ENCODE measurements at regions not wholly inside any gene's neighbourhood (a gene's known extent, or its start where the extent isn't known, plus 50 kb on each side); places are given as distances from the start of the nearest gene placed in this dataset.
A peak's percentile ranks its signal among the peaks of the same experiment; 100 is the strongest.

DNA sequence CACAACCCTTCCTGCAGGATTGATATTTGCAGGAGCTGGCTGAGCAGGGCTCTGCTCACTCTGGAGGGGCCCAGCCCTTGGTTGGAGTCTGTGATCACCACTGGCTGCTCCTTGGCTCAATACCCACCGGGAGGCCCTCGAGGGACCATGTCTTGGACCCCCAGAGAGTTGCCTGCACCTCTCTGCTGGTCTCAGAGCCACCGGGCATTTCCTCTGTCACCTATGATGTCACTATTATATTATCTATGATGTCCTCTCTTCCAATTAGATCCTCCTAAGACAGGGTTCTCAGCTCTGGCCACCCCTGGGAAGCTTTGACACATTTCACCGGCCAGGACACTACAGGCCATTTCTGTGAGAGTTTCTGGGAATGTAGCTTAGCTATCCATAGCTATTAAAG is 113.1 kb downstream of the PDCL3 start:
- H3K36me3 Mint-ChIP-seq, result no peaks in the 10 kb centered on the region
- H3K27ac Mint-ChIP-seq, result no peak overlapping the region
- ATAC-seq, result no peak
- no peak for DNase-seq (ENCODE audit: low spot score in 2 of 2)
- no peaks in the 10 kb centered on the region for H3K9me3 Mint-ChIP-seq

DNA sequence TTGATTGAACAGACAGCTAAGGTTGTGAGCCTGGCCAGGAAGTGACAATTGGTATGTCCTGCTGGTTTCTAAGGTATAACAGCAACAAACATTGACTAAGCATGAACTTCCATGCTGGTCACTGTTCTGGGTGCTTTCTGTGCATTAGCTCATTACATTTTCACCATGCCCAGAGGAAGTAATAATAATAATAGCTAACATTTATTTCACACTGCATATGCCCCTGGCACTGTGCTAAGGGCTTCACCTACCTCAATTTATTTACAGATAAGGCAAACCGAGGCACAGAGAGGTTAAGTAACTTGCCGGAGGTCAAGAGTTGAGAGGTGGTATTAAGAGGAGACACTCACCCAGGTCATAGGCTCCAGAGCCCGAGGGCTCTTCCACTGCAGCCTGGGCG is 113.6 kb downstream of the PDCL3 start:
- ATAC-seq, result no peak

DNA sequence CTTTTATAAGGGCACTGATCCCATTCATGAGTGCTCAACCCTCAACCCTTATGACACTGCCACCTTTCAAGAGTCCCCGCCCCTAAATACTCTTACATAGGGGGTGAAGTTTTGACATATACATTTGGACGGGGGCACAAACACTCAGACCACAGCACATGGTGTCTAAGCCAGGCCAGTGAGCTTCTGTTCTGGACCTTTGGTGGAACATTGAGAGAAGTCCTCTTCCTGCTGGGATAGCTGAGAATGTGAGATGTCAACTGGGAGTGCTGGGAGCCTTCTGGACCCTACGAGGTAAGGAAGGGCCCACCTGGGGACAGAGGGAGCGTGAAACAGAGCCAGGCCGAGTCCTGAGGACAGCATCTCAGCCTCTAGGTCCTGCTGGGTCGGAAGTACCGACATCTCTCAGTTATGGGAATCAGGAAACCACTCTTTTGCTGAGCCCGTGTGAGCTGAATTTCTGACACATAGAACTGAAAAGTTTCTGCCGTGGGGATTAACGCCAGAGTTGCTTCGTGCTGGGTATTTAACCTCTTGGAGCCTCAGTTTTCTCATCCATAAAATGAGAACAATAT is 114.9 kb downstream of the PDCL3 start:
- ATAC-seq (no peak), DNase-seq (ENCODE audit: low spot score in 2 of 2) (no peak)
- Mint-ChIP-seq H3K36me3 (peaks cover under 1 to 2% of the 10 kb centered on the region in 2 donors), H3K9me3 (no peaks in the 10 kb centered on the region), H3K27ac (no peak overlapping the region)

More for the DNA sequence above, 113.6 kb downstream of the PDCL3 start:
- Mint-ChIP-seq H3K36me3 (no peaks in the 10 kb centered on the region), H3K9me3 (no peaks in the 10 kb centered on the region), H3K27ac (no peak overlapping the region)
- no peak for DNase-seq (ENCODE audit: low spot score in 2 of 2)

DNA sequence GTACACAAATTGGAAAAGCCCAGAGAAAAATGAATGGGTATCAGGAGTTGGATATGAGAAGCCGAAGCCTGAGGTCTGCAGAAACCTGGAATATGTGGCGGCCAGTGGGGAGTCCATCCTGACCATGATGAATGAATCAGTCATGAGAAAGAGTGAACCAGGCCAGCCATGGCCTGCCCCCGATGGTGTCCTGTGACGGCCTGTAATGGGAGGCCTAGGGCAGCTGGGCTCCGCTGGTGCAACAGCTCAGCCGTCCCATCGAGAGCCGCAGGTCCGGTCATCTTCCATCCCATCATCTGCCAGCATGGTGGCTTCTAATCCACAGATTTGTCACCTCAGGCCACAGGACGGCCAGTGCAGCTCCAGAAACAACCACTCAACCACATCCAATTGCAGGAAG is 116.4 kb downstream of the PDCL3 start:
- peaks cover 8 to 13% of the 10 kb centered on the region in 2 donors for H3K36me3 Mint-ChIP-seq
- H3K9me3 Mint-ChIP-seq, result peaks cover 9 to 15% of the 10 kb centered on the region in 2 donors
- DNase-seq (ENCODE audit: low spot score in 2 of 2), result no peak
- H3K27ac Mint-ChIP-seq, result no peak overlapping the region
- ATAC-seq, result no peak

DNA sequence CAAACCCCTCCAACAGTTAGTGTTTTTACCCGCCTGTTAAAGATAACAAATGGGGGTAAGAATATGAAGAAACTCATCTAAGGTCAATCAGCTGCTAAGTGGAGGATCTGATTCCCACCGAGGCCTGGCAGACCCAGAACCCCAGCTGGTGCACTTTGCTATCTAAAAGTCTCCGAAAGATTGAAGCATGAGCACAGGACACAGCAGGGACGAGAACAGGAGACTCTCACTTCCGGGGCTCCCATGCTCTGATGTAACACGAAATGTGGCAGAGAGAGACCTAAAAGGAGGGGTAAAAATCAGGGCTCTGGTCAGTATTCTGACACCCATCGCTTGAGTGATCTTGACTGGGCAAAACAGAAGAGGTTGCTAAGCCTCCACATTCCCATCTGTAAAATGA is 119.7 kb downstream of the PDCL3 start:
- DNase-seq (ENCODE audit: low spot score in 2 of 2) (no peak), ATAC-seq (no peak)
- Mint-ChIP-seq H3K9me3 (peaks cover 9 to 23% of the 10 kb centered on the region in 2 donors), H3K27ac (no peak overlapping the region), H3K36me3 (peaks cover 8 to 13% of the 10 kb centered on the region in 2 donors)

DNA sequence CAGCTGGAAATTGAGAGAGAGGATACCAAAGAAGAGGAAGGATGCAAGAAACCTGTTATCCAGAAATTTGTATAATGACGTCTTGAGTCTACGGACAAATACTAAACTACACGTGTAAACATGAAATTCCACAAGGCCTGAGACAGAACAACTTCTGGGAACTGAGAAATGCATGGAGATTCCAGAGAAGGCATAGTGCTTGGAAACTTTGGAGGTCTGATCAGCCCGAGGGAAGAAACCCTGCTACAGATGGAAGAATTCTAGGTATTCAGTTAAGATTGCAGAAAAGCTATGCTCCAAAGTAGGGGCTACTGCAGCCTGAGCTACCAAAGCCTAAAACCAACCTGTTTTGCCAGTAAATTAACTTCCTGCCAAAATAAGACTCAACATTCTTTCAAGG is 120.4 kb downstream of the PDCL3 start:
- DNase-seq (ENCODE audit: low spot score in 2 of 2) (no peak), ATAC-seq (no peak)
- H3K9me3 Mint-ChIP-seq, result peaks cover 9 to 23% of the 10 kb centered on the region in 2 donors
- peaks cover 8 to 13% of the 10 kb centered on the region in 2 donors for H3K36me3 Mint-ChIP-seq
- no peak overlapping the region for H3K27ac Mint-ChIP-seq

DNA sequence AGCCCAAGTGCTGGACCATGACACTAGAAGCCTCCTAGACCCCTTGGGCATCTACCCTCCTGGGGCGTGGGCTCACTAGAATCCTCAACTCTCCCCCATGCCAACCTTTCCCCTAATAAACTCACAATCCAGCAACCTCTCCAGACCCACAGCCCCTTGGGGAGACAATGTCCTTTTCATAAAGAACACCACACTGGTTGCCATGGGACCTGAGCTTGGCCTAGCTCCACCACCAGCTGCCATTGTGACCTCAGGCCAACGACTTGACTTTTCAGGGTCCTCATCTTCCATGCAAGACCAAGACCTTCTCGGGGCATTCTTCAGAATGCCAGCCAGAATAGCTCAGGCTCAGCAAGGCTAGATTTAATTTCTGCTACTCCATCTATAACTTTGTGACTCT is 128.1 kb upstream of the NPAS2 start:
- Mint-ChIP-seq H3K36me3 (peaks cover 5 to 7% of the 10 kb centered on the region in 2 donors), H3K27ac (no peak overlapping the region), H3K9me3 (peaks cover 9 to 16% of the 10 kb centered on the region in 2 donors)
- DNase-seq (ENCODE audit: low spot score in 2 of 2) (no peak), ATAC-seq (no peak)

DNA sequence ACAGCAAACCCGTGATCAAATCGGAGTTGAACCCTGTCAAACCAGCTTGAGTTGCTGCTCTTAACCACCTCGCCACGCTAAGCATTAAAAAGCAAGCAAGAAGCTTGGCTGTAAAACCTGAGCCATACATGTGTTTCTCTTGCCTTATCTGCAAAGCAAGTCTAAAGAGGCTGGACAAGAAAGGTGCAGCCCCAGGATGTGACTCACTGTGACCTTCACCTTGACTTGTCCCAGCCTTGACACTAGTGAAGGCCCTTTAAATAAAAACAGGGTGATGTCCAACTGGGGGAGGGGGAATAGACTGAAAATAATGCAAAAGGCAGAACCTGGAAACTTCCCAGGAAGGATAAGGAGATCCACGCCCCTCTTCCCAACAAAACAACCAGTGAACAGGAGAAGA is 127.6 kb upstream of the NPAS2 start:
- DNase-seq (ENCODE audit: low spot score in 2 of 2) (no peak), ATAC-seq (peak in 1 of 2 donors; percentile 69)
- peaks cover 10 to 20% of the 10 kb centered on the region in 2 donors for H3K9me3 Mint-ChIP-seq
- H3K36me3 Mint-ChIP-seq, result peaks cover 8 to 12% of the 10 kb centered on the region in 2 donors
- no peak overlapping the region for H3K27ac Mint-ChIP-seq

DNA sequence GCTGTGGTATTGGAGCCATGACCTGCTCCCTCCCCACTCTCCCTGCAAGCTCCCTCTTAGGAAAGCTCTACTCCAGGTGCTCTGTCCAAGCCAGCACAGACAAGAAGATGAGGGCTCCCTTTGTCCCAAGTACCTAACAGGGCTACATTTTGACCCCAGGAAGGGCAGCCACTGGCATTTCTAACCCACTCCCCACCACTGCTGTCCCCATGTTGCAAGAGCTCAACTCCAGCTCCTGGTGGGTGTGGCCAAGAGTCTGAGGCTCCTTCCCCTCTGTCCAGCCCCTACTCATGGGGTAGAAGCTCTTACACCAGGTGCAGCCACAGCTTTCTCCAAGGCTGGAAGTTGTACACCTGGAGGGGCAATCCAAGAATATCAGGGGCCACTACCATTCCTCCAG is 127.0 kb upstream of the NPAS2 start:
- DNase-seq (ENCODE audit: low spot score in 2 of 2), result no peak
- no peak for ATAC-seq
- Mint-ChIP-seq H3K27ac (no peak overlapping the region), H3K9me3 (peaks cover 10 to 21% of the 10 kb centered on the region in 2 donors), H3K36me3 (peaks cover 8 to 14% of the 10 kb centered on the region in 2 donors)

DNA sequence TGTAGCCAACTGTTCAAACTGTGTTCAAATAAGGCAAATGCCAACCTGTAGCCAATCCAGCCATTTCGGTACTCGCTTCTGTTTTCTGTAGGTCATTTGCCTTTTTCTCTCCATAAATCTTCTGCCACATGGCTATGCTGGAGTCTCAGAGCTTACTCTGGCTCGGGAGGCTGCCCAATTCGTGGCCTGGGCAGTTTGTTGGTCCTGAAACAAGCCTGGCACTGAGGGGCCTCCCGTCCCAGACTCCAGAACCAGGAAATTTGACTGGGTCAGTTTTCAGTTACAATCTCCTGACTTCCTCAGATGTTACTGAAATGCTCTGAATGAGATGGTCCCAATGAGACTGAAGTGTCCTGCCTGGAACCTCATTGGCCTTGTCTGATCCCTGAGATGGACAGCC is 120.8 kb upstream of the NPAS2 start:
- Mint-ChIP-seq H3K9me3 (peaks cover 29 to 31% of the 10 kb centered on the region in 2 donors), H3K36me3 (peaks cover 8 to 21% of the 10 kb centered on the region in 2 donors), H3K27ac (no peak overlapping the region)
- DNase-seq (ENCODE audit: low spot score in 2 of 2) (no peak), ATAC-seq (no peak)

DNA sequence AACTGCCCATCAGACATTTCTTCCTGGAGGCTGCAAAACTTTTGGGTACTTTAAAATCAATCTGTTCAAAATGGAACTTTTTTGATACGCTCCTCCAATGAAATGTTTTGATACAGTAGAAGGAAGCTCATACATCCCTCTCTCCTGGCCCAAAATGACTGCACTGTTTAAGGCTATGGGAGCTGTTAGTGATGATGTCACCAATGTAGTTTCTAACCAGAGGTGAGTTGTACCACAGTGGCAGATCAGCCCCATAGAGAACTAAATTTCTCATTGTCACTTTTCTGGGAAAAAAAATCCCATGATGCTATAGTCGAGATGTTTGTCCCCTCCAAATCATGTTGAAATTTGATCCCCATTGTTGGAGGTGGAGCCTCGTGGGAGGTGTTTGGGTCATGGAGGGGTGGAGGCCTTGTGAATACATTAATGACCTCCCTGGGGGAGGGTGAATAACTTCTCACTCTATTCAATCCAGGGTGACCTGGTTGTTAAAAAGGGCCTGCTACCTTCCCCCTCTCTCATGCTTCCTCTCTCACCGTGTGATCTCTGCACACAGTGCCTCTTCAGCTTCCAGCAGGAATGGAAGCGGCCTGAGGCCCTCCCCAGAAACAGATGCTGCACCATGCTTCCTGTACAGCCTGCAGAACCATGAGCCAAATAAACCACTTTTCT is 117.4 kb upstream of the NPAS2 start:
- DNase-seq (ENCODE audit: low spot score in 2 of 2) (no peak), ATAC-seq (no peak)
- peaks cover 0 to 8% of the 10 kb centered on the region in 2 donors for H3K36me3 Mint-ChIP-seq
- no peak overlapping the region for H3K27ac Mint-ChIP-seq
- peaks cover 13 to 19% of the 10 kb centered on the region in 2 donors for H3K9me3 Mint-ChIP-seq

DNA sequence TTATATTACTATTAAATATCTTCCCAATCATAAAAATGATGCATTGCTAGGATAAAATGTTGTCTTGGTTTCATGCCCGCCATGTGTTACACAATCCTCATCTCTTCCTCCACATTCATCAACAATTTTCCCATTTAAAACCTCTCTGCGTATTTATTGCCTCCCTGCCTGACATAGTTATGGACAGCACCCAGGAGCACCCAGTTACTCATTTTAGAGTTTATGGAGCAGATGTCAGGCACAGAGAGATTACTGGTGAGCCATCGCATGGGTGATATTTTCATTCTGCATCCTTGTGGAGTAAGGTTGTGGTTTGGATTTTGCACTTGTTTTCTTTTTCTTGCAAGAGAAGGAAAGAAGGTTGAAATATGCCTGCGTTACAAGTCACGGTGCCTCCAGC is 116.7 kb upstream of the NPAS2 start:
- peak overlapping the region in 1 of 2 donors; percentile 21 for H3K27ac Mint-ChIP-seq
- DNase-seq (ENCODE audit: low spot score in 2 of 2) (no peak), ATAC-seq (peak in 1 of 2 donors; percentile 24)
- H3K36me3 Mint-ChIP-seq, result peaks cover 0 to 8% of the 10 kb centered on the region in 2 donors
- peaks cover 13 to 18% of the 10 kb centered on the region in 2 donors for H3K9me3 Mint-ChIP-seq

DNA sequence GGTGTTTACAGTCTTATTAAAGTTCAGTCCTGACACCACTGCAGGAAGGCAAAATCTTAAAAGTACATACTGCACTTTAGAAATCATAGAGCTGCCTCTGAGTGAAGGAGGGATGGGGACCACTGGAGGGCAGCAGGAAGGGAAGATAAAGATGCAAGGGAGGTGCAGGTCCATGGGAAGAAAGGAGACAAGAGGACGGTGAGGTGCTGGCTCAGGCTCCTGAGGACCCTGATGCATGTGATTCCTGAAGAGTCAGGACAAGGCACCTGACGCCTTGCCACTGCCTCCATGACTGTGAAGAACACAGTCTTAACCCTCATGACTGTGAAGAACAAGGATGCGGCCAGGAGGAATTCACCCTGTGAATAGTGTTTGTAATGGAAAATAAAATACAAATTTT is 116.2 kb upstream of the NPAS2 start:
- Mint-ChIP-seq H3K27ac (peak overlapping the region in 1 of 2 donors; percentile 21), H3K9me3 (peaks cover 13 to 14% of the 10 kb centered on the region in 2 donors), H3K36me3 (peaks cover 0 to 8% of the 10 kb centered on the region in 2 donors)
- no peak for ATAC-seq
- no peak for DNase-seq (ENCODE audit: low spot score in 2 of 2)

DNA sequence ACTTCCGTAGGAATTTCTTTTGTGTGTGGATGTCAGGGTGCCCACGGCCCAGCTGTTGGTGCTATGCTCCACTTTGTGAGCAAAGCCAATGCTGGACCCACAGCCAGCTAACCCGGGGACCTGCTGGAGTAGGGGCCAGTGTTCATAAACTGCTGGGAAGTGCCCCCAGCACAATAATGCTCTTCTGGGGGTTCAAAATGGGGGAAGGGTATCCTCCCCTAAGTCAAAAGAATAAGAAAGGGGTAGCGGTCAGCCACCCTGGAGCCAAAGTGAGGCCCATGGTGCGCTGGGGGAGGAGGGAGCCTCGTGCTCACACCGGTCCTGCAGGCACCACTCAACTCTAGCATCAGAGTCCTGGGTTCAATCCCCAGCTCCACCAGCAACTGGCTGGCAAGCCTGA is 115.8 kb upstream of the NPAS2 start:
- no peak for DNase-seq (ENCODE audit: low spot score in 2 of 2)
- ATAC-seq, result no peak
- peaks cover 0 to 4% of the 10 kb centered on the region in 2 donors for H3K36me3 Mint-ChIP-seq
- peak overlapping the region in 1 of 2 donors; percentile 21 for H3K27ac Mint-ChIP-seq
- peaks cover 9 to 14% of the 10 kb centered on the region in 2 donors for H3K9me3 Mint-ChIP-seq

DNA sequence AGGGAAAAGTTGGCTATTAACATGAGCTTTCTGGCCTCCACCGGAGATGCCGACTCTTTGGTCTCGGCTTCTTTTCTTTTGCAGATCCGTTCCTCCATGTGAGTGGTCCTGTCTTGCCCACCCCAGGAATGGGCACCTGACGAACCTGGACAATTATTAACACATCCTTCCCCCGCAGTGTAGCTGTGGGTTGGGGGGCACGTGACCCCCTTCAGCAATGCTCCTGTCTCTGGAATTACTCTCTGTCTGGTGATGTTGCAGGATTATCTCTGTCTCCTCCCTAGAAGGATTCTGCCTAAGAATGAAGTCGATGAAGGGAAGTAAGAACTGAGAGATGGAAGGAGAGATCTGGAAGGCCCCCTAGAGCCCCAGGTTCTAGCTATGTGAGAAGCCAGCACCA is 115.2 kb upstream of the NPAS2 start:
- DNase-seq (ENCODE audit: low spot score in 2 of 2), result no peak
- H3K36me3 Mint-ChIP-seq, result no peaks in the 10 kb centered on the region
- H3K9me3 Mint-ChIP-seq, result peaks cover 8 to 14% of the 10 kb centered on the region in 2 donors
- ATAC-seq, result no peak
- H3K27ac Mint-ChIP-seq, result no peak overlapping the region

DNA sequence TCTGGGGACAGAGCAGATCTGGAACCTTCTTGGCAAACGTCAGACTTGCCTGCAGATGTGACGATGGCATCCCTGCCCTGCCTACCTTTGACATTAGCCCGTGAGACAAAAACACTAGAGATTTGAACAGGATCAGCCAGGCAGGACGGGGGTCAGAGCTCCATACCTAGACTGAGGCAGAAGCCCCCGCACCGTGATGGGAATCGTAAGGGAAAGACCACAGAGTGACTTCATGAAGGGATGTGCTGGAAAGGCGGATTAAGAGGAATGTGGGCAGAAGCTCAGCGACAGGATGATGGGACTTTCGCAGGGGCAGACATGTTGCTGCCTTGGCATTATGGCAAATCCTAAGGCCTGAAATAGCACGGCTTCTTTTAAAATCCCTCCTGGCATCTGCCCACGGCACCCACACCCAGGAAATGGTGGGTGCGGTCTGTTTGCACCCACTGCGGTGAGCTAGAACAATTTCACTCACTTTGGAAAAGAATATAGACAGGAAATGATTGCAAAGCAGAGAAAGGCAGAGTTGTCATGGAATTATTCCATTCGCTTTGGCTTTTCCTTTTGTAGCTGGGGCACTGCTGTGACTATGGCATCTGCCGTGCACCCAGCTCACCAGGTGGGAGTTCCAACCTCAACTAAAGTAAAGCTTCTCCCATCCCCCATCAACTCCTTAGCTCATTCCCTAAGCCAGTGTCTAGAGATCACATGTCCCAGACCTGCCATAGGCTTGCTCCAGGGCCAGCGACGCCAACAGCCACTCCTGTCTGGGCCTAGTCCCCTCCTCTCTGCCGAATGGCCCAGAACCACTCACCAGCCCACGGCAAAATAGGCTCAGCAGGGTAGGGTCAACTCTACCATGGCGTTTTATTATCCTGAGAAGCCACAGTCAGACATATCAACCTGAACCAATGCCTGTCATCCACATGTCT is 112.7 kb upstream of the NPAS2 start:
- no peaks in the 10 kb centered on the region for H3K36me3 Mint-ChIP-seq
- peak overlapping the region in 1 of 2 donors; percentile 8 for H3K27ac Mint-ChIP-seq
- peaks cover 0 to 2% of the 10 kb centered on the region in 2 donors for H3K9me3 Mint-ChIP-seq
- DNase-seq (ENCODE audit: low spot score in 2 of 2) (no peak), ATAC-seq (peak in 1 of 2 donors; percentile 22)

DNA sequence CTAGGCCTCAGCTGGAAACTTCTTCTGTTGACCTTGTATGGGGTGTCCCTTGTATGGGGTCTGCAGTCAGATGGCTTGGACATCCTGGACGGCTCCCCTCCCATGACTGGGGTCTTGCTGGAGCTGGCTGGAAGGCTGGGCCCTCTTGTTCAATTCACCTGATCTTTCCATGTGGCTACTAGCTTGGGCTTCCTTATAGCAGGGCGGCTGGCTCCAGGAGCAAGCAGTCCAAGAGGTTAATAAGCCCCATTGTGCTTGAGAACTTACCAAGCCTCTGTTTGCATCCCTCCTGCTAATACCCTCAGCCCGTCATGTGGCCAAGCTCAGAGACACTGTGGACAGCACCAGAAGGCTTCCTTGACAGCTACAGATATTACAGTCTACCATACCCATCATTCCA is 111.6 kb upstream of the NPAS2 start:
- no peak overlapping the region for H3K27ac Mint-ChIP-seq
- H3K9me3 Mint-ChIP-seq, result no peaks in the 10 kb centered on the region
- H3K36me3 Mint-ChIP-seq, result no peaks in the 10 kb centered on the region
- no peak for DNase-seq (ENCODE audit: low spot score in 2 of 2)
- no peak for ATAC-seq
